ENCODE measurements at regions not wholly inside any gene's neighbourhood (a gene's known extent, or its start where the extent isn't known, plus 50 kb on each side); places are given as distances from the start of the nearest gene placed in this dataset.

DNA sequence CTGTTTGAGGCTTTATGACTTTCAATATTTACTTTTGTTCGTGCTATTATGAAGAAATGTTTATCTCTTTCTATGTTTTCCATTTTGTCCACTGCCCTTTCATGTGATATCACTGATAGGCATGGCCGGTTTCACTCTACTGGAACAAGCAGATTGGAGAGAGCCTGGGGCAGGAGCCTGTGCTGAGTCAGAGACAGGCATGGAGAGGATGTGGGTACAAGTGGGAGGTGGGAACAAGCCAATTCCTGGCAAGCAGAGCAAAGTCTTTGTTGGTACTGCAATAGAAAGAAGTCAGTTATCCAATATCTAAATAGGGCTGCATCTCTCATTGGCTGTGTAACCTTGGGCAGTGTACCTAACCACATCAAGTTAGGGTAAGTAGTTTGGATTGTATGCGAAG is 545.6 kb upstream of the MAP3K7 start:
- no peak for TF ChIP-seq POLR2A (IDR thresholded peaks at IDR 0.05; ENCODE audit: low read depth, low read length)
- no peak for TF ChIP-seq POLR2AphosphoS5 (IDR thresholded peaks at IDR 0.05; ENCODE audit: low read depth, low read length)
- no peak for TF ChIP-seq TAF1 (IDR thresholded peaks at IDR 0.05; ENCODE audit: borderline replicate concordance, low read depth, low read length)
